Body of pancreas (tissue), 4 donors: ENCODE measurements at regions not wholly inside any gene's neighbourhood (a gene's known extent, or its start where the extent isn't known, plus 50 kb on each side); places are given as distances from the start of the nearest gene placed in this dataset.

Experiments used
- POLR2A ChIP-seq, 3 donors: fragments of 450-650 bp; IDR thresholded peaks; one replicate each; pipeline ENCODE4 v1.6.1; 2016; ENCODE audit warnings: antibody characterized with exemption in 3 of 3, mild to moderate bottlenecking in 2 of 3
- TF ChIP-seq, protein P1 (sequence below), 7 experiments: fragments of 450-650 bp in 4 of 7; fragments of 200-600 bp in 3 of 7; sonication (generic) in 3 of 7; IDR thresholded peaks; one replicate each; pipeline ENCODE4 v1.5.1; 2016 to 2019; ENCODE audit warnings: antibody characterized with exemption in 7 of 7

DNA sequence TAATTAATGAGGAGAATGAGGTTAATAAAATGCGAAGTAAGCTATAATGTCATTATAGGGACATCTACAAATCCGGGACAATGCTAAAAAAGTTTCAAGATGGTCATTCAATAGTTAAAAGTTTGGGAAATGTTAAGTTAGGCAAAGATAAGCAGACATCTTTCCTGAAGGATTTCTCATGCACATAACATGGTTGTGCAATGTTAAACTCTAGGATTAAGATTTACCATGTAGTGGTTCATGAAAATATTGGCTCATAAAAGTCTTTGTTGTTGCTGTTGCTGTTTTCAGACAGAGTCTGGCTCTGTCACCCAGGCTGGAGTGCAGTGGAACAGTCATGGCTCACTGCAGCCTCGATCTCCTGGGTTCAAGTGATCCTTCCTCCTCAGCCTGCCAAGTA lies 751.5 kb upstream of the CCDC179 start:
- TF ChIP-seq, protein P1, sequence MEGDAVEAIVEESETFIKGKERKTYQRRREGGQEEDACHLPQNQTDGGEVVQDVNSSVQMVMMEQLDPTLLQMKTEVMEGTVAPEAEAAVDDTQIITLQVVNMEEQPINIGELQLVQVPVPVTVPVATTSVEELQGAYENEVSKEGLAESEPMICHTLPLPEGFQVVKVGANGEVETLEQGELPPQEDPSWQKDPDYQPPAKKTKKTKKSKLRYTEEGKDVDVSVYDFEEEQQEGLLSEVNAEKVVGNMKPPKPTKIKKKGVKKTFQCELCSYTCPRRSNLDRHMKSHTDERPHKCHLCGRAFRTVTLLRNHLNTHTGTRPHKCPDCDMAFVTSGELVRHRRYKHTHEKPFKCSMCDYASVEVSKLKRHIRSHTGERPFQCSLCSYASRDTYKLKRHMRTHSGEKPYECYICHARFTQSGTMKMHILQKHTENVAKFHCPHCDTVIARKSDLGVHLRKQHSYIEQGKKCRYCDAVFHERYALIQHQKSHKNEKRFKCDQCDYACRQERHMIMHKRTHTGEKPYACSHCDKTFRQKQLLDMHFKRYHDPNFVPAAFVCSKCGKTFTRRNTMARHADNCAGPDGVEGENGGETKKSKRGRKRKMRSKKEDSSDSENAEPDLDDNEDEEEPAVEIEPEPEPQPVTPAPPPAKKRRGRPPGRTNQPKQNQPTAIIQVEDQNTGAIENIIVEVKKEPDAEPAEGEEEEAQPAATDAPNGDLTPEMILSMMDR (IDR thresholded peaks at IDR 0.05): no peak
- TF ChIP-seq POLR2A (IDR thresholded peaks at IDR 0.05): no peak
